ENCODE measurements at regions not wholly inside any gene's neighbourhood (a gene's known extent, or its start where the extent isn't known, plus 50 kb on each side); places are given as distances from the start of the nearest gene placed in this dataset.

- no peak for TF ChIP-seq CTCF (IDR thresholded peaks at IDR 0.05)
- no peak for TF ChIP-seq POLR2A (IDR thresholded peaks at IDR 0.05)
Observed at GRCh38 chr13:106710266-106710665, 142.3 kb upstream of the ARGLU1 start.
